ENCODE measurements at regions not wholly inside any gene's neighbourhood (a gene's known extent, or its start where the extent isn't known, plus 50 kb on each side); places are given as distances from the start of the nearest gene placed in this dataset.

GRCh38 chr2:173434762-173435569, 80.3 kb downstream of the CDCA7 start:
- Histone ChIP-seq H3K4me3 (no peak overlapping the region), H3K4me1 (no peaks in the 10 kb centered on the region), H3K36me3 (no peaks in the 10 kb centered on the region), H3K9ac (ENCODE audit: low read depth in 2 of 2, low read length in 2 of 2) (no peak overlapping the region), H3K9me3 (no peaks in the 10 kb centered on the region), H3K27ac (no peak overlapping the region), H3K27me3 (no peaks in the 10 kb centered on the region)
- no peak for TF ChIP-seq CTCF (IDR thresholded peaks at IDR 0.05)
- DNase-seq = no peak
- intact Hi-C loops (cut with DNase I) = no loop called here

GRCh38 chr2:173435574-173435973, 80.9 kb downstream of the CDCA7 start:
- H3K4me3 ChIP-seq = no peak overlapping the region
- no peak for TF ChIP-seq CTCF (IDR thresholded peaks at IDR 0.05)
- DNase-seq = no peak
- intact Hi-C loops (cut with DNase I) = no loop called here
- no peak overlapping the region for H3K9ac ChIP-seq (ENCODE audit: low read depth in 2 of 2, low read length in 2 of 2)
- no peaks in the 10 kb centered on the region for H3K36me3 ChIP-seq
- no peak overlapping the region for H3K27ac ChIP-seq
- H3K9me3 ChIP-seq = no peaks in the 10 kb centered on the region
- H3K27me3 ChIP-seq = no peaks in the 10 kb centered on the region
- H3K4me1 ChIP-seq = no peaks in the 10 kb centered on the region

- TF ChIP-seq CTCF (IDR thresholded peaks at IDR 0.05) = no peak
- H3K36me3 ChIP-seq = no peaks in the 10 kb centered on the region
- no peak overlapping the region for H3K4me3 ChIP-seq
- intact Hi-C loops (cut with DNase I) = no loop called here
- no peak overlapping the region for H3K9ac ChIP-seq (ENCODE audit: low read depth in 2 of 2, low read length in 2 of 2)
- H3K27me3 ChIP-seq = no peaks in the 10 kb centered on the region
- no peak for DNase-seq
- H3K9me3 ChIP-seq = no peaks in the 10 kb centered on the region
- H3K27ac ChIP-seq = no peak overlapping the region
- H3K4me1 ChIP-seq = no peaks in the 10 kb centered on the region
Measured at GRCh38 chr2:173436088-173436487, 81.4 kb downstream of the CDCA7 start.

- H3K9ac ChIP-seq (ENCODE audit: low read depth in 2 of 2, low read length in 2 of 2) = no peak overlapping the region
- no peaks in the 10 kb centered on the region for H3K27me3 ChIP-seq
- H3K4me3 ChIP-seq = no peak overlapping the region
- no peak for DNase-seq
- no peaks in the 10 kb centered on the region for H3K9me3 ChIP-seq
- no peak overlapping the region for H3K27ac ChIP-seq
- intact Hi-C loops (cut with DNase I) = no loop called here
- no peaks in the 10 kb centered on the region for H3K4me1 ChIP-seq
- no peaks in the 10 kb centered on the region for H3K36me3 ChIP-seq
- no peak for TF ChIP-seq CTCF (IDR thresholded peaks at IDR 0.05)
Measured at GRCh38 chr2:173441222-173441621, 86.5 kb downstream of the CDCA7 start.

GRCh38 chr2:173442542-173442941, 87.9 kb downstream of the CDCA7 start:
- no peak overlapping the region for H3K4me3 ChIP-seq
- DNase-seq = no peak
- no peak overlapping the region for H3K9ac ChIP-seq (ENCODE audit: low read depth in 2 of 2, low read length in 2 of 2)
- H3K36me3 ChIP-seq = no peaks in the 10 kb centered on the region
- H3K4me1 ChIP-seq = no peaks in the 10 kb centered on the region
- intact Hi-C loops (cut with DNase I) = no loop called here
- no peaks in the 10 kb centered on the region for H3K27me3 ChIP-seq
- H3K27ac ChIP-seq = no peak overlapping the region
- no peaks in the 10 kb centered on the region for H3K9me3 ChIP-seq
- TF ChIP-seq CTCF (IDR thresholded peaks at IDR 0.05) = no peak

All from colonic mucosa (tissue), 4 donors.